Kidney (tissue), 13 donors: ENCODE measurements at regions not wholly inside any gene's neighbourhood (a gene's known extent, or its start where the extent isn't known, plus 50 kb on each side); places are given as distances from the start of the nearest gene placed in this dataset.

Source experiments
- DNase-seq, 5 donors: peaks; one replicate each; pipeline ENCODE4 v3.0.0-alpha.2; 2013 to 2020
- FAIRE-seq: peaks from 2 replicates; lab custom pipeline; 2012; peaks lifted over from hg19 to GRCh38; lab: Jason Lieb, UNC
- H3K27ac ChIP-seq, 2 donors: one replicate each; pipeline ENCODE4 v1.7.0; 2013; ENCODE audit warnings: low read depth in 2 of 2, low read length in 2 of 2, inconsistent platforms in 1 of 2
- H3K27me3 ChIP-seq: one replicate; pipeline ENCODE4 v1.7.1; 2013; ENCODE audit warnings: low read length, inconsistent platforms; ENCODE audit not compliant: control insufficient read depth, insufficient read depth
- H3K36me3 ChIP-seq, 3 donors: one replicate each; pipeline versions ENCODE4 v1.7.0 to v1.7.1; 2013; ENCODE audit warnings: low read length in 3 of 3, control low read depth in 1 of 3, inconsistent platforms in 1 of 3; ENCODE audit not compliant: insufficient read depth in 3 of 3, control insufficient read depth in 2 of 3
- H3K4me1 ChIP-seq, 3 donors: one replicate each; pipeline versions ENCODE4 v1.7.0 to v1.7.1; 2013; ENCODE audit warnings: low read length in 3 of 3, inconsistent platforms in 1 of 3, low read depth in 1 of 3; ENCODE audit not compliant: control insufficient read depth in 2 of 3, insufficient read depth in 2 of 3
- H3K4me3 ChIP-seq, 3 donors: one replicate each; pipeline versions ENCODE4 v1.7.0 to v1.8.1; 2013; ENCODE audit warnings: low read length in 3 of 3, control low read depth in 1 of 3, inconsistent platforms in 1 of 3
- H3K9ac ChIP-seq, 3 donors: one replicate each; pipeline versions ENCODE4 v1.7.0 to v1.7.1; 2013; ENCODE audit warnings: low read length in 3 of 3, control low read depth in 1 of 3, inconsistent platforms in 1 of 3
- H3K9me3 ChIP-seq, 3 donors: one replicate each; pipeline versions ENCODE4 v1.7.0 to v1.7.1; 2013; ENCODE audit warnings: low read length in 3 of 3, control low read depth in 1 of 3, inconsistent platforms in 1 of 3; ENCODE audit not compliant: control insufficient read depth in 2 of 3, insufficient read depth in 1 of 3
- CTCF ChIP-seq: IDR thresholded peaks from 3 replicates; pipeline ENCODE4 v1.5.1; 2012; ENCODE audit warnings: mild to moderate bottlenecking, moderate library complexity, borderline replicate concordance; ENCODE audit not compliant: insufficient read depth; ENCODE audit errors: extremely low read depth
- intact Hi-C: fragments of 100-400 bp; cut with DNase I; formaldehyde crosslinking; loops from one replicate; pipeline ENCODE4 v1.11.1; 2022
- donor health status: control.
- donor health status: control.
- donor health status: control.
- donor health status: control.
- donor health status: control.
- donor health status: DM: yes; HTN: yes; CAD: no.
- donor health status: Normal renal cell carcinoma (clear cell type).

GRCh38 chr13:91078093-91078679 is 269.3 kb upstream of the MIR17HG start:
- Histone ChIP-seq H3K4me3 (no peak overlapping the region), H3K27me3 (no peaks in the 10 kb centered on the region), H3K4me1 (no peaks in the 10 kb centered on the region), H3K27ac (no peak overlapping the region), H3K36me3 (no peaks in the 10 kb centered on the region), H3K9ac (no peak overlapping the region), H3K9me3 (no peaks in the 10 kb centered on the region)
- peak; percentile 37 for TF ChIP-seq CTCF
- peak in 2 of 5 donors; percentile 24 to 42 for DNase-seq
- intact Hi-C loops: no loop called here
- peak; percentile 89 for FAIRE-seq

- no peak for TF ChIP-seq CTCF
- Histone ChIP-seq H3K27me3 (no peaks in the 10 kb centered on the region), H3K4me1 (no peaks in the 10 kb centered on the region), H3K9ac (no peak overlapping the region), H3K36me3 (no peaks in the 10 kb centered on the region), H3K4me3 (no peak overlapping the region), H3K9me3 (no peaks in the 10 kb centered on the region), H3K27ac (no peak overlapping the region)
- no peak for DNase-seq
- no peak for FAIRE-seq
- intact Hi-C loops: no loop called here
Observed at GRCh38 chr13:91079176-91079575, 268.3 kb upstream of the MIR17HG start.

GRCh38 chr13:91085127-91085526 is 262.4 kb upstream of the MIR17HG start:
- intact Hi-C loops: no loop called here
- no peaks in the 10 kb centered on the region for H3K4me1 ChIP-seq
- H3K27me3 ChIP-seq: no peaks in the 10 kb centered on the region
- no peak overlapping the region for H3K9ac ChIP-seq
- H3K27ac ChIP-seq: no peak overlapping the region
- no peaks in the 10 kb centered on the region for H3K9me3 ChIP-seq
- DNase-seq (no peak), FAIRE-seq (no peak)
- no peak overlapping the region for H3K4me3 ChIP-seq
- no peak for TF ChIP-seq CTCF
- H3K36me3 ChIP-seq: no peaks in the 10 kb centered on the region
